A673 (cell line): ENCODE measurements at regions not wholly inside any gene's neighbourhood (a gene's known extent, or its start where the extent isn't known, plus 50 kb on each side); places are given as distances from the start of the nearest gene placed in this dataset.
A peak's percentile ranks its signal among the peaks of the same experiment; 100 is the strongest.
"Not testable (repeated sequence)": the region's sequence is repeated elsewhere in the genome, so short reads cannot be mapped to it uniquely, and the experiment has no call there.

Experiments used
- BruUV-seq: library from RNA; stranded (reverse); fragments of 400-500 nt; replicated peaks from 2 replicates; lab custom pipeline; 2021; lab: Mats Ljungman, UMichigan
- CTCF ChIA-PET: fragments of 300-600 bp; sonication (Branson Sonifier 250); formaldehyde crosslinking; loops from one replicate; lab custom pipeline; 2022; ENCODE audit warnings: antibody characterized with exemption; lab: Charles Lee
- POLR2A ChIA-PET: fragments of 300-600 bp; sonication (Branson Sonifier 250); formaldehyde crosslinking; loops from one replicate; lab custom pipeline; 2022; ENCODE audit warnings: antibody characterized with exemption; ENCODE audit not compliant: low non-redundant PET; lab: Charles Lee
- DNase-seq: peaks from one replicate; pipeline ENCODE4 v3.0.0-alpha.2; 2015; ENCODE audit warnings: low spot score
- H3K27ac ChIP-seq: fragments of 200-600 bp; sonication (generic); 2 replicates; pipeline ENCODE4 v1.5.1; 2016; ENCODE audit warnings: mixed run types, low read depth, mild to moderate bottlenecking, mixed read lengths, antibody characterized with exemption, low read length; ENCODE audit not compliant: poor library complexity, severe bottlenecking
- H3K27me3 ChIP-seq: fragments of 200-600 bp; sonication (generic); replicated peaks from 2 replicates; pipeline ENCODE4 v1.6.1; 2017; ENCODE audit warnings: mixed run types, low read depth, mild to moderate bottlenecking, mixed read lengths, antibody characterized with exemption, low read length; ENCODE audit not compliant: insufficient read depth, poor library complexity
- H3K36me3 ChIP-seq: fragments of 200-600 bp; sonication (generic); 2 replicates; pipeline ENCODE4 v1.6.1; 2016; ENCODE audit warnings: mixed run types, mild to moderate bottlenecking, mixed read lengths, antibody characterized with exemption, low read length; ENCODE audit not compliant: insufficient read depth, poor library complexity, severe bottlenecking
- H3K4me1 ChIP-seq: fragments of 200-600 bp; sonication (generic); 2 replicates; pipeline ENCODE4 v1.6.1; 2017; ENCODE audit warnings: mixed run types, mild to moderate bottlenecking, mixed read lengths, antibody characterized with exemption, low read length; ENCODE audit not compliant: insufficient read depth, poor library complexity, severe bottlenecking
- H3K4me3 ChIP-seq: fragments of 200-600 bp; sonication (generic); 2 replicates; pipeline ENCODE4 v1.5.1; 2016; ENCODE audit warnings: low read depth, mixed run types, mild to moderate bottlenecking, mixed read lengths, low read length; ENCODE audit not compliant: poor library complexity, severe bottlenecking
- H3K9me3 ChIP-seq: fragments of 200-600 bp; sonication (generic); 2 replicates; pipeline ENCODE4 v1.6.1; 2016; ENCODE audit warnings: mixed run types, low read depth, mild to moderate bottlenecking, mixed read lengths, antibody characterized with exemption, low read length; ENCODE audit not compliant: poor library complexity, severe bottlenecking
- CTCF ChIP-seq: fragments of 300-800, 200-600 bp; sonication (generic); conservative IDR thresholded peaks from 2 replicates; pipeline ENCODE4 v1.5.1; 2017; ENCODE audit warnings: low read depth, mild to moderate bottlenecking, antibody characterized with exemption, low read length, moderate library complexity, mixed read lengths
- EZH2 ChIP-seq: fragments of 200-600 bp; sonication (generic); IDR thresholded peaks from 2 replicates; pipeline ENCODE4 v1.6.1; 2017; ENCODE audit warnings: borderline replicate concordance, low read depth, mild to moderate bottlenecking, mixed read lengths, antibody characterized with exemption, low read length; ENCODE audit not compliant: poor library complexity, severe bottlenecking
- intact Hi-C: fragments of 100-400 bp; cut with micrococcal nuclease; formaldehyde crosslinking; loops from one replicate; pipeline ENCODE4 v1.10.0; 2022; ENCODE audit not compliant: unreplicated experiment

GRCh38 chr2:184057910-184058309 is 540.4 kb upstream of the ZNF804A start:
- DNase-seq = no peak
- CTCF ChIA-PET = no interaction called here
- Histone ChIP-seq H3K9me3 (no peaks in the 10 kb centered on the region), H3K27ac (no peak overlapping the region), H3K27me3 (no peaks in the 10 kb centered on the region), H3K4me3 (no peak overlapping the region), H3K4me1 (no peaks in the 10 kb centered on the region), H3K36me3 (no peaks in the 10 kb centered on the region)
- intact Hi-C loops = loop anchor here (10.0 kb wide), 1 partner anchor 813 kb away; no protein-coding TSS in a partner anchor
- TF ChIP-seq EZH2 = no peak
- TF ChIP-seq CTCF = no peak
- POLR2A ChIA-PET = no interaction called here
- no TSS peak for BruUV-seq

- intact Hi-C loops, POLR2A ChIA-PET, BruUV-seq: not testable (repeated sequence)
These were observed 538.1 kb upstream of the ZNF804A start for GRCh38 chr2:184060268-184060667.

GRCh38 chr2:184067502-184067901 is 530.8 kb upstream of the ZNF804A start:
- Histone ChIP-seq H3K27ac (no peak overlapping the region), H3K4me3 (no peak overlapping the region), H3K36me3 (no peaks in the 10 kb centered on the region), H3K4me1 (no peaks in the 10 kb centered on the region), H3K9me3 (no peaks in the 10 kb centered on the region), H3K27me3 (no peaks in the 10 kb centered on the region)
- TF ChIP-seq CTCF = peak; percentile 32; the same call in 1 of the 2 replicates
- no peak for TF ChIP-seq EZH2
- ChIA-PET POLR2A (no interaction called here), CTCF (no interaction called here)
- intact Hi-C loops = no loop called here
- no TSS peak for BruUV-seq
- DNase-seq = no peak

More at GRCh38 chr2:184060268-184060667, 538.1 kb upstream of the ZNF804A start:
- H3K27me3 ChIP-seq, H3K4me3 ChIP-seq, H3K4me1 ChIP-seq, H3K36me3 ChIP-seq, DNase-seq, H3K9me3 ChIP-seq, CTCF ChIA-PET, H3K27ac ChIP-seq: not testable (repeated sequence)

- BruUV-seq = no TSS peak
- POLR2A ChIA-PET = no interaction called here
- CTCF ChIA-PET = no interaction called here
These were observed 525.9 kb upstream of the ZNF804A start for GRCh38 chr2:184072470-184072869.

More at GRCh38 chr2:184072470-184072869, 525.9 kb upstream of the ZNF804A start:
- H3K4me3 ChIP-seq = no peak overlapping the region
- DNase-seq = no peak
- no peak overlapping the region for H3K27ac ChIP-seq
- no peaks in the 10 kb centered on the region for H3K9me3 ChIP-seq
- no peaks in the 10 kb centered on the region for H3K36me3 ChIP-seq
- H3K4me1 ChIP-seq = no peaks in the 10 kb centered on the region
- intact Hi-C loops = no loop called here
- no peak for TF ChIP-seq CTCF
- no peak for TF ChIP-seq EZH2
- no peaks in the 10 kb centered on the region for H3K27me3 ChIP-seq
